Activated CD8-positive, alpha-beta memory T cell treated with anti-CD3 and anti-CD28 coated beads, Interleukin-2, amount 10 ng/mL, durations not matched to agents 7 days and 5 days (primary cell): ENCODE measurements at regions not wholly inside any gene's neighbourhood (a gene's known extent, or its start where the extent isn't known, plus 50 kb on each side); places are given as distances from the start of the nearest gene placed in this dataset.

Source experiments
- ATAC-seq: fragments of 150-1000 bp; cut with Tn5 transposase; one replicate; pipeline ENCODE4 v1.10.0; 2021; ENCODE audit warnings: moderate library complexity
- CTCF ChIA-PET: fragments of 350-600 bp; sonication (Branson Sonifier 250); formaldehyde crosslinking; loops from one replicate; lab custom pipeline; 2021; ENCODE audit warnings: antibody characterized with exemption; lab: Charles Lee
- DNase-seq: peaks from one replicate; pipeline ENCODE4 v3.0.0-alpha.2; 2020
- H3K27ac Mint-ChIP-seq: one replicate; pipeline ENCODE4 v1.8.0; 2021; ENCODE audit warnings: mild to moderate bottlenecking, mixed read lengths
- H3K27me3 Mint-ChIP-seq: one replicate; pipeline ENCODE4 v1.8.0; 2021; ENCODE audit warnings: mixed read lengths
- H3K36me3 Mint-ChIP-seq: one replicate; pipeline ENCODE4 v1.8.0; 2021; ENCODE audit warnings: mild to moderate bottlenecking, mixed read lengths
- H3K4me1 Mint-ChIP-seq: one replicate; pipeline ENCODE4 v1.8.0; 2021; ENCODE audit warnings: mixed read lengths
- H3K4me3 Mint-ChIP-seq: one replicate; pipeline ENCODE4 v1.8.0; 2021; ENCODE audit warnings: mild to moderate bottlenecking, moderate library complexity, mixed read lengths
- H3K9me3 Mint-ChIP-seq: one replicate; pipeline ENCODE4 v1.8.0; 2022; ENCODE audit warnings: low read depth, mixed read lengths

- H3K27ac Mint-ChIP-seq: no peak overlapping the region
- no peak overlapping the region for H3K4me3 Mint-ChIP-seq
- no peaks in the 10 kb centered on the region for H3K36me3 Mint-ChIP-seq
- DNase-seq (no peak), ATAC-seq (no peak)
- no peaks in the 10 kb centered on the region for H3K4me1 Mint-ChIP-seq
- peaks cover 21% of the 10 kb centered on the region for H3K27me3 Mint-ChIP-seq
- CTCF ChIA-PET: interaction anchor here (0.5 to 1.1 kb wide), 3 partner anchors 14 to 71 kb away, joined by 3 read pairs; no protein-coding TSS in a partner anchor
- no peaks in the 10 kb centered on the region for H3K9me3 Mint-ChIP-seq
Measured at GRCh38 chr3:194757647-194758061, 72.0 kb downstream of the FAM43A start.

- CTCF ChIA-PET: no interaction called here
- H3K36me3 Mint-ChIP-seq: no peaks in the 10 kb centered on the region
- DNase-seq: no peak
- peaks cover 21% of the 10 kb centered on the region for H3K27me3 Mint-ChIP-seq
- no peaks in the 10 kb centered on the region for H3K9me3 Mint-ChIP-seq
- H3K4me3 Mint-ChIP-seq: no peak overlapping the region
- H3K4me1 Mint-ChIP-seq: no peaks in the 10 kb centered on the region
- H3K27ac Mint-ChIP-seq: no peak overlapping the region
- no peak for ATAC-seq
Measured at GRCh38 chr3:194758716-194759115, 73.0 kb downstream of the FAM43A start.

GRCh38 chr3:194760494-194761137 lies 74.9 kb downstream of the FAM43A start:
- no peaks in the 10 kb centered on the region for H3K9me3 Mint-ChIP-seq
- H3K4me1 Mint-ChIP-seq: no peaks in the 10 kb centered on the region
- DNase-seq (no peak), ATAC-seq (no peak)
- no peak overlapping the region for H3K4me3 Mint-ChIP-seq
- no peaks in the 10 kb centered on the region for H3K36me3 Mint-ChIP-seq
- peaks cover 26% of the 10 kb centered on the region for H3K27me3 Mint-ChIP-seq
- CTCF ChIA-PET: no interaction called here
- no peak overlapping the region for H3K27ac Mint-ChIP-seq

DNA sequence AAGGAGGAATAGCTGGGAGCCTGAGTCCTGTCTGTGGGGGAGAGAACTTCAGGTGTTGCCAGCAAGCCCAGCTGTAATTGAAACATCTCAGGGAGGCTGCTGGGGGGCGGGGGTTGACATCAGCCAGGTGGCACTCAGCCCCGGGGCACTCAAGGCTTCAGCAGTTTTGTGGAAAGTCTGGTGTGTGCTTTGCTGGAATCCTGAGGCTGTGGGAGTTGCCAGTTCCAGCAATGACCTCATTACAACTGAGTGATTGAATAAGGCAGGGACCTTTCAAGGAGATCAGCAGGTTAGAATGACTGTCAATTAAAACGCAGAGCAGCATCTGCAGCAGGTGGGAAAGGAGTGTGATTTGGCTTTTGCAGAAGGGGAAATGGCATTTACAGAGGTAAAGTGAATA lies 75.7 kb downstream of the FAM43A start:
- ATAC-seq: no peak
- peaks cover 26% of the 10 kb centered on the region for H3K27me3 Mint-ChIP-seq
- CTCF ChIA-PET: no interaction called here
- H3K36me3 Mint-ChIP-seq: no peaks in the 10 kb centered on the region
- H3K9me3 Mint-ChIP-seq: no peaks in the 10 kb centered on the region
- no peak overlapping the region for H3K27ac Mint-ChIP-seq
- H3K4me3 Mint-ChIP-seq: no peak overlapping the region
- DNase-seq: no peak
- no peaks in the 10 kb centered on the region for H3K4me1 Mint-ChIP-seq

GRCh38 chr3:194766845-194767244 lies 81.2 kb downstream of the FAM43A start:
- H3K27me3 Mint-ChIP-seq: peaks cover 20% of the 10 kb centered on the region
- CTCF ChIA-PET: no interaction called here
- peaks cover 28% of the 10 kb centered on the region for H3K4me1 Mint-ChIP-seq
- H3K36me3 Mint-ChIP-seq: no peaks in the 10 kb centered on the region
- H3K9me3 Mint-ChIP-seq: no peaks in the 10 kb centered on the region
- no peak overlapping the region for H3K27ac Mint-ChIP-seq
- no peak for DNase-seq
- H3K4me3 Mint-ChIP-seq: no peak overlapping the region
- ATAC-seq: no peak

DNA sequence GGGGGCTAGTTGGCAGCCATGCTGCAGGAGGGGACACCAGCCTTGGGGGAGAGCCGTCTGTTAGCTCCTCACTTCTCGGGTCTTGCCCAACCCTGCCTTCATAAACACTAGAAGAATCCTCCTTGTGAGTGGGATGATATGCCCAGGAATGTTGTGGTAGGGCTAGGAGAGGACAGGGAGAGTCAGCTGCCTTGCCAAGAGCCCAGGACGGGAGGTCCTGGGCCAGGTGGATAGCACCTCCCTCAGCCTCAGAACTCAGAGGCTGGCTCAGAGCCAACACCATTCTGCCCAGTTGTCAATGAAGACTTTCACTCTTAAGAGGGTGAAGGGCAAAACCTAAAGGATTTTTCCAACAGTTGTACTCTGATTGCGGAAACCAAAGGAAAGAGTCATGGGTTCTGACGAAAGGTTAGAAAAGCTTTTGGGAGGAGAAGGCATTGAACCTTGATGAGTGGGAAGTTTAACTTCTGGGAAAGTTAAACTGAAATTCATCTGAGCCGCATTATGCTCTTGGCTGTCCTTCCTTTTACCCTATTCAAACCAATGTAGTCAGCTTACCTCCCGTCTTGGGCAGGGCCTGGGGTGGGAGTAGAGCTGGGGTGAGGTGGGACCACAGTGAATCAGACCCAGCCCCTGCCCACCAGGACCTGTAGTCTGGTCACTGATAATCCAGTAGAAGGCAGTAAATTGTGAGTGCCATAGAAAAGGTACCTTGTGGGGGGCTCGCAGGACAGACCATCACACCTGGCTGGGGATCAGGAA lies 81.9 kb downstream of the FAM43A start:
- CTCF ChIA-PET: no interaction called here
- H3K27me3 Mint-ChIP-seq: peaks cover 23% of the 10 kb centered on the region
- DNase-seq: no peak
- no peaks in the 10 kb centered on the region for H3K36me3 Mint-ChIP-seq
- H3K27ac Mint-ChIP-seq: no peak overlapping the region
- no peaks in the 10 kb centered on the region for H3K9me3 Mint-ChIP-seq
- H3K4me1 Mint-ChIP-seq: peaks cover 28% of the 10 kb centered on the region
- no peak for ATAC-seq
- H3K4me3 Mint-ChIP-seq: no peak overlapping the region

GRCh38 chr3:194768586-194768985 lies 82.9 kb downstream of the FAM43A start:
- Mint-ChIP-seq H3K27ac (peak overlapping the region; percentile 44), H3K4me3 (no peak overlapping the region)
- DNase-seq: no peak

DNA sequence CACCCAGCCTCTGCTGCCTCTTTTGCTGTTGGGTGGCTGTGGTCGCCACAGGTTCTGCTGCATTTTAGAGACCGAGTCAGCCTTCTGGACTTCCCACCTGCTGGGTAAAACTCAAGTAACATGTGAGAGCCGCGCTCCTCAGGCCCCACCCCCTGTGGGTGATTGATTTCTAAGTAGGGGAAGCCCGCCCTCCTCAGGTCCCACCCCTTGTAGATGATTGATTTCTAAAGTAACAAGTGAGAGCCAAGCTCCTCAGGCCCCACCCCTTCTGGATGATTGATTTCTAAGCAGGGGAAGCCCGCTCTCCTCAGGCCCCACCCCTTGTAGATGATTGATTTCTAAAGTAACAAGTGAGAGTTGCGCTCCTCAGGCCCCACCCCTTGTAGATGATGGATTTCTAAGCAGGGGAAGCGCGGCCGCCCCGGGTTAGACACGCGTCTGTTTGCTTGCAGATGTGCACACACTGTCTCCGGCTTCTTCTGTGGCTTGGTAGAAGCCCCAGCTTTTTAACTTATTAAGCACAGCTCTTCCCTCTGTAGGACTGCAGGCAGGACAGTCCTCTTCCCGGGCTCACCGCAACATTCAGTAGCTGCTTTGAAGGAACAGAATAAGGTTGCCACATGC lies 83.4 kb downstream of the FAM43A start:
- peaks cover 30% of the 10 kb centered on the region for H3K27me3 Mint-ChIP-seq
- CTCF ChIA-PET: interaction anchor here (0.7 to 1.0 kb wide), 2 partner anchors 81 to 86 kb away, joined by 3 to 7 read pairs; no protein-coding TSS in a partner anchor
- peak overlapping the region; percentile 63 for H3K27ac Mint-ChIP-seq

More at GRCh38 chr3:194768586-194768985, 82.9 kb downstream of the FAM43A start:
- ATAC-seq: no peak
- Mint-ChIP-seq H3K36me3 (no peaks in the 10 kb centered on the region), H3K9me3 (no peaks in the 10 kb centered on the region), H3K4me1 (peaks cover 28% of the 10 kb centered on the region), H3K27me3 (peaks cover 29% of the 10 kb centered on the region)
- CTCF ChIA-PET: interaction anchor here (1.0 kb wide), 1 partner anchor 86 kb away, joined by 7 read pairs; no protein-coding TSS in a partner anchor

DNA sequence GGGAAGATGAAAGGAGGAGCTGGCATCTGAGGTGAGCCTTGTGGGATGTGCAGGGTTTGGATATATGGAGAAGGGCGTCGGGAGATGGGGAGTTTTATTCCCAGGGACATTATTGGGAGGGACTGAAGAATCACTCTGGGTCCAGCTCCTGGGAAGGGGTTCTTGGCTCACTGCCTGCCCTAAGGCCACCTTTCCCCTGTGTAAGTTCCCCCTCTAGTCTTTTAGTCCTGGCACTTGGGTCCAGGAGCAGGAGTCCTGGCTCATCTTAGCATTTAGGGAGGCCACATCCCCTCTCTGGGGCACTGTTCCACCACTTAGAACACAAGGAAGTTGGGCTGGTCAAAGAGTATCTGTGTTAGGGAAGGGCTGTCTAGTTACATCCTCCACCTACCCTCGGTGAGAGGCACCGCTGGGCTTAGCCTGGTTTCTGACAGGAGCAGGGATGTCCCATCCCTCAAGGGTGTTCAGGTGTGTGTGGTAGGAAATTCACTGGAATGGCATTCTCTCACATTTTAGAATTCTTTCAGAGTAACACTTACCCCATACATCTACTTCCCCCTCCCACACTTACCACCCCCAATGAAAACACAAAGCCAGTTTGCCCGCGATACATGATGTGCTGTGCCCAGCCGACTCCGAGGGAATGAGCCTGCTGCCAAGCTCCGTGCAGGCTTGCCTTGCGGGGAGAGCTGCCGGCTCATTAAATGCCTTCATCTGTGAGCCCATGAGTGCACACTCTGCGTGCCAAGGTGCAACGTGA lies 86.7 kb downstream of the FAM43A start:
- Mint-ChIP-seq H3K27me3 (peaks cover 29% of the 10 kb centered on the region), H3K27ac (no peak overlapping the region), H3K36me3 (no peaks in the 10 kb centered on the region), H3K4me1 (peaks cover 20% of the 10 kb centered on the region), H3K4me3 (no peak overlapping the region), H3K9me3 (no peaks in the 10 kb centered on the region)
- ATAC-seq: no peak
- CTCF ChIA-PET: no interaction called here
- no peak for DNase-seq

More for the DNA sequence above, 83.4 kb downstream of the FAM43A start:
- ATAC-seq (peak; percentile 99), DNase-seq (peak; percentile 96)
- peak overlapping the region; percentile 73 for H3K4me3 Mint-ChIP-seq
- peaks cover 28% of the 10 kb centered on the region for H3K4me1 Mint-ChIP-seq
- H3K9me3 Mint-ChIP-seq: no peaks in the 10 kb centered on the region
- no peaks in the 10 kb centered on the region for H3K36me3 Mint-ChIP-seq

- Mint-ChIP-seq H3K4me1 (peaks cover 14% of the 10 kb centered on the region), H3K9me3 (no peaks in the 10 kb centered on the region), H3K27me3 (peaks cover 32% of the 10 kb centered on the region), H3K27ac (no peak overlapping the region), H3K4me3 (no peak overlapping the region), H3K36me3 (no peaks in the 10 kb centered on the region)
- DNase-seq (no peak), ATAC-seq (no peak)
- CTCF ChIA-PET: no interaction called here
Measured at GRCh38 chr3:194773216-194773615, 87.5 kb downstream of the FAM43A start.

DNA sequence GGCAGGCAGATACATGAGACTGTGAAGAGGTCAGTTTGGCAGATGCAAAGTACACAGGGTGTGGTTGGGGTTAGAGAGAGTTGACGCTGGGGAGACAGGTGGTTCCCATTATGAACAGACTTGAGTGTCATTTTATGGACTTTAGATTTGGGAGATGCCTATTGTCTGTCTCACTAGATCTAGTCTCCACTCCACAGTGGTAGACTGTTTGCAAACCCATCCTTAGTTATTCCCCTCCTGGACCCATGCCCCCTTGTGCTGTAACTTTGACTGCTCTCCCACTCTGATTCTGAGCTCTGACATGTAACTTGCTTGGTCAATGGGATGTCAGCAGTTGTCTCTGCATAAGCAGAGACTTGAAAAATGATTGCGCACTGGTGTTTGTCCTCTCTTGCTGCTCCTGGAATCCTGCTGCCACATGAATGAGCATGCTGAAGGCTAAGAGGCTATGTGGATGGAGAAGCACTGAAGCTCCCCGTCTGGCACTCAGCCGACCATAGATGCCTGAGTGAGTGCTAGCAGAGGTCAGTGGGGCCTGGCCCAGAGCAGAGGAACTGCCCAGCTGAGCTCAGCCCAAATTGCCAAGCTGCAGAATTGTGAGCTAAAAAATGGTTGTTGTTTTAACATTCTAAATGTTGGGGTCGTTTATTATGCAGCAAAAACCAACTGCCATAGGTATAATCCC lies 88.2 kb downstream of the FAM43A start:
- Mint-ChIP-seq H3K36me3 (no peaks in the 10 kb centered on the region), H3K27me3 (peaks cover 34% of the 10 kb centered on the region), H3K27ac (no peak overlapping the region), H3K4me1 (peaks cover 7% of the 10 kb centered on the region), H3K9me3 (no peaks in the 10 kb centered on the region), H3K4me3 (no peak overlapping the region)
- no peak for DNase-seq
- ATAC-seq: no peak
- CTCF ChIA-PET: no interaction called here

DNA sequence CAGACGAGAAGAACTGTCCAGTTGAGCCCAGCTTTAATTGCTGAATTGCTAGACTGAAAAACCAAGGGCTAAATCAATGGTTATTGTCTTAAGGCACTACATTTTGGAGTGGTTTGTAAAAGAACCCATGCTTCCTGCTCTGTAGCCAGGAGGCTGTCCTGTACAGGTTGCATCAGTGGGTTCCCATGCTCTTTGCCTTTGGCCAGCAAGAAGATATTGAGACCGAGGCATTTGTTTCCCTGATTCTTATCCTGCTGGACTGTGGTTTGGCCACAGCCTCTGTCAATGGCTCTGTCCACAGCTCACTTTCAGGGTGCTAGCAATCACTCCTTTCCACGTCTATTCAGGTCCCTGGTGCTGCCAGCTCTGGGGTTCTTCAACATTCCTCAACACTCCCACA lies 89.6 kb downstream of the FAM43A start:
- Mint-ChIP-seq H3K4me3 (no peak overlapping the region), H3K9me3 (no peaks in the 10 kb centered on the region), H3K27me3 (peaks cover 41% of the 10 kb centered on the region), H3K36me3 (no peaks in the 10 kb centered on the region), H3K27ac (no peak overlapping the region), H3K4me1 (no peaks in the 10 kb centered on the region)
- no peak for ATAC-seq
- no peak for DNase-seq
- CTCF ChIA-PET: interaction anchor here (1.1 kb wide), 1 partner anchor 9 kb away, joined by 3 read pairs; no protein-coding TSS in a partner anchor
